ENCODE measurements at regions not wholly inside any gene's neighbourhood (a gene's known extent, or its start where the extent isn't known, plus 50 kb on each side); places are given as distances from the start of the nearest gene placed in this dataset.
"Not testable (repeated sequence)": the region's sequence is repeated elsewhere in the genome, so short reads cannot be mapped to it uniquely, and the experiment has no call there.

DNA sequence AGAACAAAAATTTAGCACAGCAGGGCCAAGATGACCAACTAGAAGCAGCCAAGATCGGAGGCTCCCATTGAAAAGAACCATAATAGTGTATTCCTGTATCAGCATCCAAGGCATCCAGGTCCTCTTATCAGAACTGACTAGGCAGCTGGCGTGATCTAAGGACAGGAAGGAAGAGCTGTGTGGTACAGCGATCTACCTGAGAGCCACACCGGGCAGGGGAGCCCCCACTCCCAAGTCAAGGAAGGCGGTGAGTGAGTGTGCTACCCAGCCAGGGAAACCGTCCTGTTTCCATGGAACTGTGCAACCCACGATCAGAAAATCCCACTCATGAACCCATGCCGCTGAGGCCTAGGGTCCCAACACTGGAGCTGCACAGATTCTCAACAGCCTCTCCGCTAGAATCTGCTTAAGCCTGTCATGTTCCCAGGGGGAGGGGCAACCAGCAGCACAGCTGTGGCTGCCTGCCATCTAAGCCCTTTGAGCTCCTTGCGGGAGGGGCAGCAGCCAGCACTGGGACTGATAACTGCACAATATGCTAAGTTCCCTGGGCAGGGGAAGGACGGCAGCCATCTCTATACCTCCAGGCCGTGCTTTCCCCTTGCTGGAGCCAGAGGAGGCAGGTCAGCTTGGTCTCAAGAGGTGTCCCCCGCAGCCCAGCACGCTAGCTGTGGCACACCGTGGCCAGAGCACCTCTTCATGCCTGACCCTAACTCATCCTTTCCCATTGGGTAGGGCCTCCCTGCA, 213.0 kb upstream of the SMIM30 start:
- Mint-ChIP-seq H3K27ac (no peak overlapping the region), H3K4me3 (no peak overlapping the region)

DNA sequence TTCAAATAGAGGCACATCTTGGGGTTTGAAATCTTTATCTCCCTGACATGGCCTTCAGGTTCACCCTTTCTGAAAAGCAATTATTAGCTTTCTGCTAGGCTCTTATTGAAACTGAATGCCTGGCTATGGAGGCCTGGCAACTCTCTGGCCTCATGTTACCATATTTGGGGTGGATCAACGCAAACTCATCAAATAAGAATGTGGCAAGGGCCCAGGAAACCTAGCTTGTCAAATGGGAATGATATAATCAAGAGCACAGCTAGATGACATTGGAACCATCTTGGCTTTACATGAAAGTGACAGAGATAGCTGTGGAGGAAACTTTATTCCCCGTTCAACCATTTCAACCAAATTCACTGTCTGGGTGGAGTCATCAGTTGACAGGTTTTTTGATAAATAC, 202.8 kb upstream of the SMIM30 start:
- Mint-ChIP-seq H3K9me3 (peaks cover 4% of the 10 kb centered on the region), H3K4me3 (no peak overlapping the region), H3K27ac (no peak overlapping the region), H3K36me3 (no peaks in the 10 kb centered on the region), H3K4me1 (no peaks in the 10 kb centered on the region)
- no peak for DNase-seq (ENCODE audit: low spot score in 2 of 2)
- no peak for ATAC-seq

More for the DNA sequence above, 213.0 kb upstream of the SMIM30 start:
- peak; percentile 8 for ATAC-seq
- no peaks in the 10 kb centered on the region for H3K4me1 Mint-ChIP-seq
- no peaks in the 10 kb centered on the region for H3K36me3 Mint-ChIP-seq
- DNase-seq (ENCODE audit: low spot score in 2 of 2): no peak
- H3K9me3 Mint-ChIP-seq: peaks cover 7% of the 10 kb centered on the region

GRCh38 chr7:113320419-113320818, 202.1 kb upstream of the SMIM30 start:
- H3K36me3 Mint-ChIP-seq: no peaks in the 10 kb centered on the region
- no peak overlapping the region for H3K4me3 Mint-ChIP-seq
- H3K9me3 Mint-ChIP-seq: peaks cover 4% of the 10 kb centered on the region
- no peak overlapping the region for H3K27ac Mint-ChIP-seq
- no peak for ATAC-seq
- no peaks in the 10 kb centered on the region for H3K4me1 Mint-ChIP-seq
- DNase-seq (ENCODE audit: low spot score in 2 of 2): no peak

DNA sequence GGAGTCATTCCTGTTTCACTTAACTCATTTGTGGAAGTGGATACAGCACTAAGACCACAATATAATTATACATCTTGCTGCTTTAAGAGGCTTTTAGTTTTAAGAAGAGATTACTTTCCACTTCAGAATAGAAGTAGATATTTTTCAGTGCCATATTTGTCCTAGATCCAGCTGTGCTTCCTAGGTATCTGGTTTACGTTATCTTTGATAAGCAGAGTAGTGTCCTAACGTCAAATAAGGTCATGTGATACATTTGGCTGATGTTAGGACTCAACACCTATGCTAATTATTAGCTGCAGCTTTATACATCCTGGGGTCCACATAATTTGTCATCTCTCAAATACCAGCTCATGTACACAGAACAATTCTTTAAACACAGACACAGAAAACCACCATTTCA, 196.2 kb upstream of the SMIM30 start:
- Mint-ChIP-seq H3K9me3 (no peaks in the 10 kb centered on the region), H3K4me1 (no peaks in the 10 kb centered on the region), H3K27ac (no peak overlapping the region), H3K4me3 (no peak overlapping the region), H3K36me3 (no peaks in the 10 kb centered on the region)
- no peak for DNase-seq (ENCODE audit: low spot score in 2 of 2)
- ATAC-seq: no peak

GRCh38 chr7:113308399-113308798, 190.0 kb upstream of the SMIM30 start:
- Mint-ChIP-seq H3K36me3 (no peaks in the 10 kb centered on the region), H3K4me3 (no peak overlapping the region), H3K9me3 (peaks cover 3% of the 10 kb centered on the region), H3K4me1 (no peaks in the 10 kb centered on the region), H3K27ac (no peak overlapping the region)
- no peak for DNase-seq (ENCODE audit: low spot score in 2 of 2)
- ATAC-seq: no peak

DNA sequence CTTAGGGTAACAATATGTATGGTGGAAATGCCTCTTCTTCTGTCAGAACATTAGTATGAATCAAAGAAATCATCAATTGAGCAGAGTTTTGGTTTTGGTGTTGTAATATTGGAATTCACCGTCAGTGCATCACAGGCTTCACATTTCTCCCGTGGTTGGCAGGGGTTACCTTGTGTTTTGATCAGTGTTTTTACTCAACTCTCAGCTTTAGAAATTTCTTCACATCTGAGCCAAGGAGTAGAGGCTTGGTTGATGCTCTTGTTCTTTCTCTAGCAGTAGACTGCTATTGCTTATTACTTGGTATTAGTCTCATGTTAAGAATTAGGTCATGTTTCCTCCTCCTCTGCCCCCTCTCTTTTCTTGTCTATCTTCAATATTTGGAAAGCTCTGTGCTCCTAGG, 188.8 kb upstream of the SMIM30 start:
- no peak overlapping the region for H3K27ac Mint-ChIP-seq
- peaks cover 3% of the 10 kb centered on the region for H3K9me3 Mint-ChIP-seq
- DNase-seq (ENCODE audit: low spot score in 2 of 2): no peak
- no peaks in the 10 kb centered on the region for H3K36me3 Mint-ChIP-seq
- H3K4me1 Mint-ChIP-seq: no peaks in the 10 kb centered on the region
- no peak for ATAC-seq
- no peak overlapping the region for H3K4me3 Mint-ChIP-seq

DNA sequence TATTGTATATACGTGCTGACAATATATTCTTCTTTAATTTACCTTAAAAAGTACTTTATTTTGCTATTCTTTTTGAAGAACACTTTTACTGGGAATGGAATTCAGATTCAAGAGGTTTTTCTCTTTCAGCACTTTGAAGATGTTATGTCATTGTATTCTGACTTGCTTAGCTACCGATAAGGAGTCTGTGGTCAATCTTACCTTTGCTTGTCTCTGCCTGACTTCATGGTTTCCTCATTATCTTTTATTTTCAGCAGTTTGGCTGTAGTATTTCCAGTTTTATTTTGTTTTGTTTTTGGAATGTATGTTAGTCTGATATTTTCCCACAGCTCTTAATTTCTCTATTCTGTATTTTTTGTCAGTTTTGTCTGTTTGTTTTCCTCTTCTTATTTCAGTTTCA, 187.9 kb upstream of the SMIM30 start:
- H3K9me3 Mint-ChIP-seq: peaks cover 3% of the 10 kb centered on the region
- no peaks in the 10 kb centered on the region for H3K36me3 Mint-ChIP-seq
- no peak overlapping the region for H3K4me3 Mint-ChIP-seq
- no peak for DNase-seq (ENCODE audit: low spot score in 2 of 2)
- no peak overlapping the region for H3K27ac Mint-ChIP-seq
- no peaks in the 10 kb centered on the region for H3K4me1 Mint-ChIP-seq
- no peak for ATAC-seq

GRCh38 chr7:113304104-113304503, 185.8 kb upstream of the SMIM30 start:
- H3K4me1 Mint-ChIP-seq: no peaks in the 10 kb centered on the region
- H3K9me3 Mint-ChIP-seq: peaks cover 3% of the 10 kb centered on the region
- DNase-seq (ENCODE audit: low spot score in 2 of 2) (no peak), ATAC-seq (no peak)
- no peaks in the 10 kb centered on the region for H3K36me3 Mint-ChIP-seq
- no peak overlapping the region for H3K27ac Mint-ChIP-seq
- H3K4me3 Mint-ChIP-seq: no peak overlapping the region

DNA sequence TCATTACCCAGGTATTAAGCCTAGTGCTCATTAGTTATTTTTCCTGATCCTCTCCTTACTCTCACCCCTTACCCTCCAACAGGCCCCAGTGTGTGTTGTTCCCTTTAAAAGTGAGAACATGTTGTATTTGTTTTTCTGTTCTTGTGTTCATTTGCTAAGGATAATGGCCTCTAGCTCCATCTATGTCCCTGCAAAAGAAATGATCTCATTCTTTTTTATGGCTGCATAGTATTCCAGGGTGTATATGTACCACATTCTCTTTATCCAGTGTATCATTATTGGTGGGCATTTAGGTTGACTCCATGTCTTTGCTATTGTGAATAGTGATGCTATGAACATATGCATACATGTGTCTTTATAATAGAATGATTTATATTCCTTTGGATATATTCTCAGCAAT, 185.0 kb upstream of the SMIM30 start:
- H3K27ac Mint-ChIP-seq: not testable (repeated sequence)

DNA sequence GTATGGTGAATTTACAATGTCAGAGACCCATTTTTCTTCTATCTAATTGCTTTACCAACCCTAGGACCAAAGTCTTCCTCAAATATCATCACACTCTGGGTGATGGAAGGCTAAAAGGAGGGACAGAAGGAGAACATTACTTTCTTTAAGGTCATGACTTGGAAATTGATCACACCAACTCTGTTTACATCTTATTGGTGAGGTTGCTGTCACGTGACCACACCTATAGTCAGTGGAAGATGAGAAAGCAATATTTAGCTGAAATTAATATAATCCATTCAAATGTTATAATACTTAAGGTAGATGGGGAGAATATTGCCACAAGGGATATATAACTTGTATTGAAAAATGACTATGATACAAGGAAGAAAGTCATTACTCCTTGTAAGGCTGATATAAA, 183.6 kb upstream of the SMIM30 start:
- DNase-seq (ENCODE audit: low spot score in 2 of 2): no peak
- H3K9me3 Mint-ChIP-seq: no peaks in the 10 kb centered on the region
- no peaks in the 10 kb centered on the region for H3K36me3 Mint-ChIP-seq
- no peak overlapping the region for H3K27ac Mint-ChIP-seq
- no peak overlapping the region for H3K4me3 Mint-ChIP-seq
- no peak for ATAC-seq
- no peaks in the 10 kb centered on the region for H3K4me1 Mint-ChIP-seq

More for the DNA sequence above, 185.0 kb upstream of the SMIM30 start:
- not testable (repeated sequence) for ATAC-seq; H3K36me3 Mint-ChIP-seq; H3K4me1 Mint-ChIP-seq; H3K9me3 Mint-ChIP-seq; DNase-seq (ENCODE audit: low spot score in 2 of 2); H3K4me3 Mint-ChIP-seq

GRCh38 chr7:113301141-113301540, 182.8 kb upstream of the SMIM30 start:
- DNase-seq (ENCODE audit: low spot score in 2 of 2) (no peak), ATAC-seq (no peak)
- Mint-ChIP-seq H3K9me3 (no peaks in the 10 kb centered on the region), H3K4me3 (no peak overlapping the region), H3K27ac (no peak overlapping the region), H3K4me1 (no peaks in the 10 kb centered on the region), H3K36me3 (no peaks in the 10 kb centered on the region)

DNA sequence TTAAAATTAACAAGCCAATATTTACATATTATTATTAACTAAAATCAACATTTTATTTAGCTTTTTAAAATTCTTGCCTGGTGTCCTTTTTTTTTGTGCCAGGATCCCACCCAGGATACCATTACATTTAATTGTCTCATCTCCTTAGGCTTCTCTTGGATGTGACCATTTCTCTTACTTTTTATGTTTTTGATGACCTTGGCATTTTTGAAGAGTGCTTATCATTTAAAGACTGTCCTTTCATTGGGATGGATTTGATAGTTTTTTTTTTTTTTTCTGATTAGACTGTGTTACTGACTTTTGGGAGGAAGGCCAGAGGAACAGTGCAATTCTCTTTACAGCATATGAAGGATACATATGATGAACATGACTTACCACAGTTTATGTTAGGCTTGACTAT, 181.4 kb upstream of the SMIM30 start:
- H3K27ac Mint-ChIP-seq: no peak overlapping the region
- no peak for ATAC-seq
- no peaks in the 10 kb centered on the region for H3K9me3 Mint-ChIP-seq
- H3K4me1 Mint-ChIP-seq: no peaks in the 10 kb centered on the region
- no peak overlapping the region for H3K4me3 Mint-ChIP-seq
- H3K36me3 Mint-ChIP-seq: no peaks in the 10 kb centered on the region
- DNase-seq (ENCODE audit: low spot score in 2 of 2): no peak

GRCh38 chr7:113298501-113298900, 180.1 kb upstream of the SMIM30 start:
- Mint-ChIP-seq H3K4me3 (no peak overlapping the region), H3K9me3 (no peaks in the 10 kb centered on the region), H3K27ac (no peak overlapping the region), H3K4me1 (no peaks in the 10 kb centered on the region), H3K36me3 (no peaks in the 10 kb centered on the region)
- DNase-seq (ENCODE audit: low spot score in 2 of 2) (no peak), ATAC-seq (no peak)

GRCh38 chr7:113294750-113295149, 176.4 kb upstream of the SMIM30 start:
- no peaks in the 10 kb centered on the region for H3K36me3 Mint-ChIP-seq
- H3K4me1 Mint-ChIP-seq: no peaks in the 10 kb centered on the region
- H3K4me3 Mint-ChIP-seq: no peak overlapping the region
- no peak overlapping the region for H3K27ac Mint-ChIP-seq
- DNase-seq (ENCODE audit: low spot score in 2 of 2): no peak
- no peaks in the 10 kb centered on the region for H3K9me3 Mint-ChIP-seq
- ATAC-seq: peak; percentile 31

DNA sequence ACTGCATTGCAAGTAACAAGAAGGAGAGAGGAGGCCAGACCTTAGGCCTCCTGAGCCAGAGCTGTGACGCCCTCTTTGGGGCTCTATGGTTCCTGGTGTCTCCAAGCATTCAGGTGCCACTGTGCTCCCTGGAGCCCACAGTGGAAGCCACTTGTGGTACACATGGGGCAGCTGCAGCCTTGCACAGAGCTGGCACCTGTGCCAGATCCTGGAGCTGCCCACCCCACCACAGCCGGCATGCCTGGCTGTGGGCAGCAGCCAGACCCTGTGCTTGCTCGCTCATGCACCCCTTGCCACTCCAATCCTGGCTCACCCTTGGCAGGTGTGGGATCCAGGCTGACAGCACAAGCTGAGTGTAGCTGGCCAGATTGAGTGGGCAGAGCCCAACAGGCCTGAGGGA, 173.8 kb upstream of the SMIM30 start:
- no peaks in the 10 kb centered on the region for H3K9me3 Mint-ChIP-seq
- H3K27ac Mint-ChIP-seq: no peak overlapping the region
- no peak for ATAC-seq
- no peaks in the 10 kb centered on the region for H3K4me1 Mint-ChIP-seq
- no peak for DNase-seq (ENCODE audit: low spot score in 2 of 2)
- H3K36me3 Mint-ChIP-seq: no peaks in the 10 kb centered on the region
- no peak overlapping the region for H3K4me3 Mint-ChIP-seq

GRCh38 chr7:113291058-113291457, 172.7 kb upstream of the SMIM30 start:
- no peak for DNase-seq (ENCODE audit: low spot score in 2 of 2)
- no peaks in the 10 kb centered on the region for H3K9me3 Mint-ChIP-seq
- H3K4me3 Mint-ChIP-seq: no peak overlapping the region
- H3K4me1 Mint-ChIP-seq: no peaks in the 10 kb centered on the region
- ATAC-seq: peak; percentile 17
- H3K27ac Mint-ChIP-seq: no peak overlapping the region
- H3K36me3 Mint-ChIP-seq: no peaks in the 10 kb centered on the region
